Stimulated activated naive CD8-positive, alpha-beta T cell treated with anti-CD3 and anti-CD28 coated beads, Interleukin-15, Interleukin-2, amounts not matched to agents 100 ng/mL and 50 ng/mL, for 24 hours (primary cell): ENCODE measurements at regions not wholly inside any gene's neighbourhood (a gene's known extent, or its start where the extent isn't known, plus 50 kb on each side); places are given as distances from the start of the nearest gene placed in this dataset.

ENCODE experiments used
- H3K27ac Mint-ChIP-seq: one replicate; pipeline ENCODE4 v1.8.0; 2021; ENCODE audit warnings: mild to moderate bottlenecking, mixed read lengths
- H3K27me3 Mint-ChIP-seq: one replicate; pipeline ENCODE4 v1.8.0; 2021; ENCODE audit warnings: mixed read lengths
- H3K36me3 Mint-ChIP-seq: one replicate; pipeline ENCODE4 v1.8.0; 2021; ENCODE audit warnings: low read depth, mixed read lengths
- H3K4me1 Mint-ChIP-seq: one replicate; pipeline ENCODE4 v1.8.0; 2021; ENCODE audit warnings: low read depth, mixed read lengths
- H3K4me3 Mint-ChIP-seq: one replicate; pipeline ENCODE4 v1.8.0; 2021; ENCODE audit warnings: mild to moderate bottlenecking, mixed read lengths
- H3K9me3 Mint-ChIP-seq: one replicate; pipeline ENCODE4 v1.8.0; 2021; ENCODE audit warnings: mixed read lengths

DNA sequence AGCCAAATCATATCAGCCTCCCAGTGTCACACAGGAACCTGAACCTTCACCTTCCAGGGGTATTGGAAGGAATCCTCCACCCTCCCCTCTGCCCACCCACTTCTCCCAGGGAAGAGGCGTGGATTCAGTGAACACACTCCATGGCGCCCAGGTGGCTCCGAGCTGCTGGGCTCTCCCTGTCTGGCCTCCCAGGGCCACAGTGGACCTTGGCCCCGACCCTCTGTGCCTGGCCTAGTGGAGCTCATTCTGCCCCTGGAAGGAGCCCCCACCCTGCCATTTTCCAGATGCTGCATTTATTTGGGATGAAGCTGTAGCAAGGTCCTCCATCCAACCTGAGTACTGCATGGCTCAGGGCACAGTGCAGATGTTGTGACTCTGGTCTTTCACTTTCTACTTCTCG is 1340.1 kb downstream of the TBC1D22A start:
- Mint-ChIP-seq H3K27me3 (peaks cover 9% of the 10 kb centered on the region), H3K9me3 (peaks cover 3% of the 10 kb centered on the region), H3K36me3 (no peaks in the 10 kb centered on the region), H3K4me1 (peaks cover 30% of the 10 kb centered on the region), H3K27ac (no peak overlapping the region), H3K4me3 (no peak overlapping the region)

DNA sequence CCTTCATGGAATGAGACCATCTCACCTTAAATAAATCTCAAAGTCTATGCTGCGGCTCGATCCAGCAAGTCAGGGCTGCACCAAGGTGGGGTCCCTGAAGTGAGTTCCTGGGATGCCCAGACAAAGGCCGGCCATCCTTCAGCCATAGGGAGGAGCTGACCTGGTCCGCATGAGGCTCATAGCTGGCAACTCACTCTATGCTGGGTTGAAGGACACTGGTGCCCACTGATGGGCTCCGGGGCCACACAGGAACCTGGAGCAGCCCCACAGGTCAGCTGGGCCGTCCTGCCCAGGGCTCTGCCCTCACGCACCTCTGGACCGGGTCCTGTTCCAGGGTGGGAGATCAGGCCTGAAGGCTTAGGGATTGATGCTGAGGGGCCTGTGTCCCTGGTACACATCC is 1339.3 kb downstream of the TBC1D22A start:
- Mint-ChIP-seq H3K36me3 (no peaks in the 10 kb centered on the region), H3K27me3 (peaks cover 5% of the 10 kb centered on the region), H3K4me3 (no peak overlapping the region), H3K9me3 (no peaks in the 10 kb centered on the region), H3K4me1 (peaks cover 39% of the 10 kb centered on the region), H3K27ac (no peak overlapping the region)

DNA sequence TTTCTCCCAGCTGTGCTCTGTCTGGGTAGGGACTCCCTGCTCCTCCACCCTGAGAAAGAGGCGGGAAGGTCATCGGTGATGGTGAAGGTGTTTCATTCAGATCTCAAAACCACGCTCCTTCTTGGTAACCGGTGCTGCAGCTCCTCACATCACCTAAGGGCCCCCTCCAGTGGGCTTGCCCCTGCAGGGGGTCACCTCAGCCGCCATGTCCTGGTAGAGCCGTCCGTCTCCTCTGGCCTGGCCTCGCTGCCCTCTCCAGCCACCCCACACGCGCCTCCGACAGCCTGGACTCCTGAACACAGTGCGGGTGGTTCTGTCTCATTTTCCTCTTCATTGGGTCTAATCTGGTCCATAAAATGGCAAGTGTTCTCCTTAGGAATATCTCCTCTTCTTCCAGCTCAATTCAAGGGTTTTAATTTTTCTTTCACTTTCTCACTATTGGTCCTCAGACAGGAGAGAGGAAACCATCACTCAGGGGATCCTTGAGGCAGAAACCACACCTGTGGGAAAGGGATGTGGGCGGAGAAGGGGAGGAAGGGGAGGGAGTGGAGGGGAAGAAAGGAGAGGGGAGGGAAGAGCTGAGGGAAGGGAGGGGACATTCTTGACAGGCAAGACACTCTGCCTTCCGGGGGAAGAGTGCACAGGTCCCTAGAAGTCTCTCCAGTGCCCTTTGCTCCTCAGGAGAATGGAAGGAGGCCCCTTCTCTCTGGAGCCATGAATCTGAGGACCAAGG is 1338.4 kb downstream of the TBC1D22A start:
- H3K36me3 Mint-ChIP-seq, result no peaks in the 10 kb centered on the region

DNA sequence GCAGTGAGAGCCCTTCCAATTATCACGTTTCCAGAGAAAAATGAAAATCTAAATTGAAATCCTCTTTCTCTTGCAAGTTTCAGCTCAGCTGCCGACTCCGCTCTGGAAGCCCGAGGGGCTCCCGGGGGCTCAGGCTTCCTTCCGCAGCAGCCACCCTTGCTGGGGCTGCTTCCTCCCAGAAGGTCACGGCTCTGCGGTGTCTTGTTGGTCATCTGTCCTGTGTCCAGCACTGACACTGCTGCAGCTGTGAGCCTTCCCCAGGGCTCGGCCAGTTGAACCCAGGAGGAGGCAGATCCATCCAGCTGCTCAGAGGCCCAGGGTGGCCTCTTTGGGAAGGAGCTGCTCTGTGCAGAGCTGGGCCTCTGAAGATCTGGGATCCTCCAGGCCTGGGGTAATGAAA is 1337.2 kb downstream of the TBC1D22A start:
- Mint-ChIP-seq H3K36me3 (no peaks in the 10 kb centered on the region), H3K27ac (no peak overlapping the region)

More for the DNA sequence above, 1338.4 kb downstream of the TBC1D22A start:
- Mint-ChIP-seq H3K4me3 (no peak overlapping the region), H3K27ac (no peak overlapping the region), H3K4me1 (peaks cover 42% of the 10 kb centered on the region), H3K27me3 (peaks cover 5% of the 10 kb centered on the region), H3K9me3 (no peaks in the 10 kb centered on the region)

DNA sequence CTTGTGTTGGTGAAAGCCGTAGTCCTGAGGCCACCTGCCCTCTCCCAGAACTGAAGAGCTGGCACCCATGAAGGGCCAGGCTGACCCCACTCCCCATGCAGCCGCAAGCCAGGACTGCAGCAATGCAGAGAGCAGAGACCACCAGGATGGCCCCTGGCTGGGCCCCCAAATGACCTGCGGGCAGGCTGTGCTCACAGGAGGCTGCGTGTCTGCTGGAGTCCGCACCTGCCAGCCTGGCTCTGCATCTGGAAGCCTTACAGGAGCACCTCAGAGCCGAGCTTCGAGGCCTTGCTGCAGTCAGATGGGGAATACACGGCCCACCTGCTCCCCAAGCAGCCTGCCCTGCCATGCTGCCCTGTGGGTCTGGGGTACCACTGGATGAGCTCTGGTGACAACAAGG is 1336.8 kb downstream of the TBC1D22A start:
- no peak overlapping the region for H3K27ac Mint-ChIP-seq
- peaks cover 47% of the 10 kb centered on the region for H3K4me1 Mint-ChIP-seq
- H3K4me3 Mint-ChIP-seq, result no peak overlapping the region

More for the DNA sequence above, 1337.2 kb downstream of the TBC1D22A start:
- peaks cover 5% of the 10 kb centered on the region for H3K27me3 Mint-ChIP-seq
- H3K4me1 Mint-ChIP-seq, result peaks cover 47% of the 10 kb centered on the region
- no peaks in the 10 kb centered on the region for H3K9me3 Mint-ChIP-seq
- H3K4me3 Mint-ChIP-seq, result no peak overlapping the region

DNA sequence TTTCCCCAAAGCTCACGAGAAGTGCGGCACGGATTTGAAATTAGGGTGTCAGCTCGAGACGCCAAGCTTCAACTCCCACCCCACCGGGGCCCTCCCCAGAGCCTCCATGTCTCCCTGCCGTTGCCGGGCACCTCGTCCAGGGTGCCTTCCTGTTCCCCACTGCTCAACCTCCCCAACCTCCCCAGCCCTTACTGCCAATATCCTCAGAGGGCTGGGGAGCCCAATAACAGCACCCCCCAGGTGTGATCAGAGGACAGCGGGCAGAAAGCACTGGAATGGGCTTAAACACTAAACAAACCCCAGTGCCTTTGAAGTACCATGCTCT is 1336.4 kb downstream of the TBC1D22A start:
- peak overlapping the region; percentile 45 for H3K4me3 Mint-ChIP-seq

More for the DNA sequence above, 1336.8 kb downstream of the TBC1D22A start:
- no peaks in the 10 kb centered on the region for H3K36me3 Mint-ChIP-seq
- peaks cover 5% of the 10 kb centered on the region for H3K27me3 Mint-ChIP-seq
- H3K9me3 Mint-ChIP-seq, result no peaks in the 10 kb centered on the region

DNA sequence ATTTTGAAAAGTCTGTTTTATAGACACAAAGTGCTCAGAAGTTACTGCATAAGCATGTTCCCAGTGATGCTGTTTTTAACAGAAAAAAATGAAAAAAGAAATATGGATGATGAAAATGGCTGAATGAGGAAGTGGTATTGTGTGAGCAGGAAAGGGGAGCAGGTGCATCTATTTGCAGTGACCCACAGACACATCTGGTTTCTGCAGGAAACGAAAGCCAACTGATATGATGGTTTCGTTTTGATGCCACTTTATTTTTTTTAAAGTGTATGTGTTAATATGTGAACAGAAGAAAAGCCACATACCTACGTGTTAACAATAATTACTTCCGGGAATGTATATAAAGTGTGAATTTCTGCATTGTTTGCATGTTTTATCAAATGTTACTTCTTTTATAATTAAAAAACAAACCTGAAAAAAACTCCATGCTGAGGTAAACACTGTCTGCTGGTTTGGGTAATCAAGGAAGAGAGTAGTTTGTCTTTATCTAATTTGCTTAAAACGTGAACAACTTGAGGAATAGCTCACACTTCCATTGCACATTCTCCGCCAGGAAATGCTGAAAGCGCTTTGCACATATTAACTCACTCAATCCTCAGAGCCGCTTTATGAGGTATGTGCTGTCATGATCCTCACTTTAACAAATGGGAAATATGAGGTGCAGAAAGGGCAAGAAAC is 1335.9 kb downstream of the TBC1D22A start:
- Mint-ChIP-seq H3K36me3 (no peaks in the 10 kb centered on the region), H3K27me3 (peaks cover 5% of the 10 kb centered on the region), H3K4me1 (peaks cover 47% of the 10 kb centered on the region), H3K9me3 (no peaks in the 10 kb centered on the region), H3K4me3 (peak overlapping the region; percentile 45), H3K27ac (peak overlapping the region; percentile 78)

More for the DNA sequence above, 1336.4 kb downstream of the TBC1D22A start:
- peaks cover 47% of the 10 kb centered on the region for H3K4me1 Mint-ChIP-seq
- no peaks in the 10 kb centered on the region for H3K9me3 Mint-ChIP-seq
- H3K27me3 Mint-ChIP-seq, result peaks cover 5% of the 10 kb centered on the region
- no peaks in the 10 kb centered on the region for H3K36me3 Mint-ChIP-seq
- H3K27ac Mint-ChIP-seq, result no peak overlapping the region

DNA sequence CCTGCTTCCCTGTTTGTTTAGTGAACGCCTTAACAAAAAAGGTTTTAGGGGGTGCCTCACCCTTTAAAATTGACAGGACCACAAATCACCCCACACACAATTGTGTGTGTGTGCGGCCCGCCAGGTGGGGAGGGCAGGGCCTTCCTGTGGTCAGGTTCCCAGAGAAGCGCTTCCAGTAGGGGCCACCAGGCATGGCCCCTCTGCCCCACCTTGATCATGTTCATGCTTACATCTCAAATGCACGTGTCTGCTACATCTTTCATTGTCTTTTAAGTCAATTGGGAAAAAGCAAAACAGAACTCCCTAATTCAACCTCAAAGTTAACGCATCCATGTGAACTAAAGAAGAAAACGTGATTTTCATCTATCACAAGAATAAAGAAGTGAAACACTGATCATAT is 1335.3 kb downstream of the TBC1D22A start:
- Mint-ChIP-seq H3K27ac (peak overlapping the region; percentile 78), H3K9me3 (no peaks in the 10 kb centered on the region), H3K36me3 (no peaks in the 10 kb centered on the region), H3K4me3 (peak overlapping the region; percentile 45), H3K4me1 (peaks cover 47% of the 10 kb centered on the region), H3K27me3 (peaks cover 5% of the 10 kb centered on the region)

DNA sequence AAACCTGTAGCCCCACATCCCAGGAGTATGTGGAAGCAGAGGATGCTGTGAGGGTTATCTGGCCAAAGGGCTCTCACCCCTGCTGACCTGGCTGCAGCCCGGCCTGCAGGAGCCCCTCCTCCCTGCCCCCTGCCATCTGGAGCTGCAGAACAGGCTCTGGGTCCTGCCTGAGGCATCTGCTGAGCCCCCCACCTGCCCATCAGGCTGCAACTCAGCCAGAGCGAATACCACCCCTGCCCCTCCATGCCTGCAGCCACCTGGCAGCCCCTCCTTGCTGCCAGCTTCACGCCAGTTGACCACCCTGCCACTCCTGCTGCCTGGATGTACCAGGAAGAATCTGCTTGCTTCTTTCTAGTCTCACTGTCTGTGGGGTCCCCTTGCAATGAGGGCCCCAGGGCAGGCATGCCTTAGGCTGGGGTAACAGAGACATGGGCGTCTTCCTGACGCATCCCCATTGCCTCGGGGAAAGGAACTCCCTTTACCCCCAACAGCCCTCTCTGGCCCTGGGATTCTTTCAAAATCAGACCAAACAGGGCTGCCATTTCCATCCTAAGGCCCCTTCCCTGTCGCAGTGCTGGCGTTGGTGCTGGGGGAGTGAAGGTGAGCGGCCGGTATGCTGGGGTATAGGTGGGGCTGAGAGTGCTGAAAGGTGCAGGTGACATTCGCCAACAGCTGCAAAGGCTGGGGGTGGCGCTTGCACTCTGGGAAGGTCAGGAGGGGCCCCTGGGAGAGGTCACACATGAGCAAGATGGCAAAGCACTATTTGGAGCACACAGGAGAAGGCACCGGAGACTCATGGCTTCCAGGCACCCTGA is 1334.6 kb downstream of the TBC1D22A start:
- Mint-ChIP-seq H3K9me3 (no peaks in the 10 kb centered on the region), H3K4me1 (peaks cover 47% of the 10 kb centered on the region), H3K4me3 (no peak overlapping the region), H3K27me3 (peaks cover 4% of the 10 kb centered on the region), H3K36me3 (no peaks in the 10 kb centered on the region), H3K27ac (no peak overlapping the region)

DNA sequence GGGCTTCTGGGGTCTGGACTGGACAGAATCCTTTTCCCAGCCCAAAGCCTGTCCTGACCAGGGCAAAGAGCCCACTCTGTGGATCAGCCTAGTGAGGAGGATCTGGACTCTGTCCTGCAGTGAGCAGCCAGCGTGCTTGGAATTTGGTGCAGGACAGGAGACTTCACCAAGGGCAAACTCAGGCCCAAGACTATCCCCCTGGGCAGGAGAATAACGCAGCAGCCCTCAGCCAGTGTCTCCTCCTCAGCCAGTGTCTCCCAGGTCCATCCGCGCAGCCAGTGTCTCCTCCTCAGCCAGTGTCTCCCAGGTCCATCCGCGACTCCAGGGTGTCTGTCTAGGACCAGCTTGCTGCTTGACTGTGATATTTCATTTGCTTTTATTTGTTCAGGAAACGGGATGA is 1334.0 kb downstream of the TBC1D22A start:
- Mint-ChIP-seq H3K4me1 (peaks cover 47% of the 10 kb centered on the region), H3K27me3 (no peaks in the 10 kb centered on the region), H3K4me3 (no peak overlapping the region), H3K27ac (no peak overlapping the region), H3K36me3 (no peaks in the 10 kb centered on the region), H3K9me3 (no peaks in the 10 kb centered on the region)

DNA sequence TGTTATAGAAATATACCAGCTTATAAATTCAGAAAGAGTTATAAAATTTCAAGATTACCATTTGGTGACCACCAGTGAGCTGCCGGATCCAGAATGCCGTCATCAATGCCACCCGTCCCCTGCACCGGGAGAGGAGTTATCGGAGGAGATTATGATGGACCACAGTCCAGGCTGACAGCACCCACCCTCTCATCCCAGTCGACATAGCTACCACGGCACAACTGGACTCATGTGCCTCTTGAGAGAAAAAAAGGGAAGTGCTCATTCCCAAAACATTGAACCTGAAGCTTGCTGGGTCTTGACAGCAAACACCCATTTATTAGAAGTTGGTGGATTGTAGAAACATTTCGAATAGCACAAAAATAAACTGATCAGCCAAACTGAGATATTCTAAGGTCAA is 1331.5 kb downstream of the TBC1D22A start:
- Mint-ChIP-seq H3K9me3 (no peaks in the 10 kb centered on the region), H3K36me3 (no peaks in the 10 kb centered on the region), H3K27me3 (no peaks in the 10 kb centered on the region), H3K27ac (no peak overlapping the region), H3K4me3 (no peak overlapping the region), H3K4me1 (peaks cover 46% of the 10 kb centered on the region)

DNA sequence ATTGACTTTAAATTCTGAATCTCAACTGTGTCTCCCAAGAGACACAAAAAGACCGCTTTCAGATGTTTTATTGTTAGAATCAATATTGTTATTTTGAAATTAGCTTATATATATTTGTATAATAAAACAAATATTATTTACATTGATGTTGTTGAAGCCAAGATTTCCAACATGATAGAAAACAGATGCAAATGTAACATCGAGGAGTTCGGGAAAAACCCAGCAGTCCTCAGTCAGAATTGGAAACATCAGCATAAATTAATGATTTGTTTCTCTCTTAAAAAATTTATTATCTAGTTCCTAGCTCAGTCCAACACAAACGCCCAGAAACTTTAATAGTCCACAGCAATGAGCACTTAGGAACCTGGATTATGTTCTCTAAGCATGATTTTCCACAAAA is 1330.4 kb downstream of the TBC1D22A start:
- Mint-ChIP-seq H3K4me3 (no peak overlapping the region), H3K27me3 (no peaks in the 10 kb centered on the region), H3K4me1 (peaks cover 35% of the 10 kb centered on the region), H3K36me3 (no peaks in the 10 kb centered on the region), H3K9me3 (no peaks in the 10 kb centered on the region), H3K27ac (no peak overlapping the region)

DNA sequence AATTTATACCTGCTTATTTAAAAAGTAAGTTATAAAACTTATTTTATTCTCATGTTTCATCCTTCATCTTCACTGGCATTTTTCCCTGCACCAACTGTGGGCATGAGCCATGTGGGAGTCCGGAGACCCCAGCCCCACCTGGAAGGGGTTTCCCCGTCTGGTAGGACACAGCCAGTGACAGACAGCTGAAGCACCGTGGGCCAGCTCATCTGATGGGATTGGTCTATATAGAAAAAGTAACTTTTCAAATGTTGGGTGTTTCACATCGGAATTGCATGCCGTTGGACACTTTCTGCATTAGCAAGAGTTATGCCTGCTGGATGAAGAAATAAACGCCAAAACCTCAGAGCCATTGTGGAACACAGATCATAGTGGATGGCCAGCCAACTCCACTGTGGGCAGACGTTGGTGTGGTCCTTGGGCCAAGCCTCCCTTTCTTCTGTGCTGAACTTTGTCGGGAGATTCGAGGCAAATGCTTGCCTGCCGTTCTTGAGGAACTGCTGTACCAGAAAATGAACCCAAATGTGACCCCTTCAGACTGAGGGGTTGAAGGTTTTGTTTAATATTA is 1329.3 kb downstream of the TBC1D22A start:
- H3K9me3 Mint-ChIP-seq, result no peaks in the 10 kb centered on the region
- no peak overlapping the region for H3K27ac Mint-ChIP-seq
- no peak overlapping the region for H3K4me3 Mint-ChIP-seq
- peaks cover 24% of the 10 kb centered on the region for H3K4me1 Mint-ChIP-seq
- no peaks in the 10 kb centered on the region for H3K27me3 Mint-ChIP-seq
- H3K36me3 Mint-ChIP-seq, result no peaks in the 10 kb centered on the region

DNA sequence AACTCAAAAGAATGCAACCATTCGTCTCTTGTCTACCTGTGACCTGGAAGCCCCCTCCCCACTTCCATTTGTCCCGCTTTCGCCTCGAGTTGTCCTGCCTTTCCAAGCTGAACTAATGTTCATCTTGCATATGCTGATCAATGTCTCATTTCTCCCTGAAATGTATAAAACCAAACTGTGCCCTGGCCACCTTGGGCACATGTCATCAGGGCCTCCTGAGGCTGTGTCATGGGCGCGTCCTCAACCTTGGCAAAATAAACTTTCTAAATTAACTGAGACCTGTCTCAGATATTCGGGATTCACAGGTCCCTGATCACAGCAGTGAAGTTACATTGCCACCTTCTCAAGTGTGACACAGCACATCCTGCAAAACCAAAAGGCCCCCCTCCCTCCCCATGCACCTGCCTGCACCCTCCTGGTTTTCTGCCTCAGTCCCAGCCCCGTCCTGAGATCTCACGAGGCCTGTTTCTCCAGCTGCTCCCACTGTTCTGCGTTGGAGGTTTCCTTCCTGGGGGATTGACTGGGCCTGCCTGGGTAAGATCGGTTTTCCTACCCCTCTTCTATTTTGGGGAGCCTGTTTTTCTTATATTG is 1328.7 kb downstream of the TBC1D22A start:
- Mint-ChIP-seq H3K9me3 (no peaks in the 10 kb centered on the region), H3K27ac (no peak overlapping the region), H3K4me3 (no peak overlapping the region), H3K4me1 (peaks cover 20% of the 10 kb centered on the region), H3K36me3 (no peaks in the 10 kb centered on the region), H3K27me3 (no peaks in the 10 kb centered on the region)

DNA sequence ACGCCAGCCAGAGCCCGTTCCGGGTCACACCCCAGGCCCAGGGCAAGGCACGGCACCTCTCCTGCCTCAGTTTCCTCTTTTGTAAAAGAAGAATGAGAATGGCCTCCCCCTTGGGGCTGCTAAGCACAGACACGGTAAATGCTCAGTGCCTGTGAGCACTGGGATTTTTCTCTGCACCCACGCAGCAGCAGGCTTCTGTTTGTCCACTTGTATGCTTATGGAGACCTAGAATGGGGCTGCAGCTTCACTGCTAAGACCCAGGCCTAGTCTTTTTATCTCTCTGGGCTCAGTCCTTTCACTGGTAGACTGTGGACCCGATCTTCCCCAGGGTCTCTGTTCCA is 1327.9 kb downstream of the TBC1D22A start:
- Mint-ChIP-seq H3K4me1 (peaks cover 17% of the 10 kb centered on the region), H3K36me3 (no peaks in the 10 kb centered on the region), H3K27me3 (no peaks in the 10 kb centered on the region), H3K27ac (no peak overlapping the region), H3K9me3 (no peaks in the 10 kb centered on the region), H3K4me3 (no peak overlapping the region)
